ENCODE measurements at regions not wholly inside any gene's neighbourhood (a gene's known extent, or its start where the extent isn't known, plus 50 kb on each side); places are given as distances from the start of the nearest gene placed in this dataset.

GRCh38 chr5:68873198-68873597, 220.6 kb upstream of the SLC30A5 start (continued):
- TF ChIP-seq ZNF197 (CRISPR knock-in tag; IDR thresholded peaks at IDR 0.05; ENCODE audit: low read depth), result no peak

DNA sequence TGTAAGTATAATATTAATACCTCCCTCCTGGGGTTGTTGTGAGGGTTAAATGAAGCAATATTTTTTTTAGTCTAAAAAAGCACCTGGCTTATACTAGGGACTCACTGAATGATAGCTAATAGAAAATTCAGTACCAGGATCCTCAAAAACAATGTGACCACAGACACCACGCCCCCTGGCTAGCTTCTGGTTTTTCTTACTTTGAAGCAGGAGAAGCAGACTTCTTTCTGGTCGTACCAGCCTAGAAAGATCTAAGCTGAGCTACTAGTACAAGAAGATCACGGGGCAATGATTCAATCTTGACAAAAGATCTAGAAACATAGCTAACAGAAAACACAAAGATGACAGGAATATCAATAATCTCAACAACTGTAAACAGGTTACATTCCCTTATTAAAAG, 218.5 kb upstream of the SLC30A5 start:
- ATAC-seq, result no peak
- intact Hi-C loops (cut with micrococcal nuclease), result no loop called here
- no peaks in the 10 kb centered on the region for H3K4me1 ChIP-seq (replicated peaks in 1 of 2; ENCODE audit: control insufficient read depth in 2 of 2, insufficient read depth in 2 of 2, low read length in 2 of 2)
- ChIA-PET POLR2A (no interaction called here), CTCF (ENCODE audit: low intra/inter-chr PET ratio) (no interaction called here)
- H2AFZ ChIP-seq (ENCODE audit: low read depth, low read length), result no peak overlapping the region
- no peak overlapping the region for H3K27ac ChIP-seq (ENCODE audit: extremely low read depth, low read depth, low read length)
- no peak for FAIRE-seq
- no peaks in the 10 kb centered on the region for H3K36me3 ChIP-seq (ENCODE audit: control insufficient read depth, insufficient read depth, low read length)
- H3K27me3 ChIP-seq (ENCODE audit: control insufficient read depth in 2 of 2, insufficient read depth in 2 of 2, low read length in 2 of 2), result no peaks in the 10 kb centered on the region
- H3K9me3 ChIP-seq (replicated peaks; ENCODE audit: control insufficient read depth, insufficient read depth, low read depth, low read length), result no peaks in the 10 kb centered on the region
- TF ChIP-seq FUS (optimal IDR thresholded peaks at IDR 0.05; ENCODE audit: low read depth, low read length) (no peak), CCAR2 (IDR thresholded peaks at IDR 0.05; ENCODE audit: low read depth, low read length) (no peak), MYC (IDR thresholded peaks at IDR 0.05; ENCODE audit: low read depth, low read length) (no peak), MYC (CRISPR knock-in tag; IDR thresholded peaks at IDR 0.05; ENCODE audit: borderline replicate concordance, low read depth) (no peak), ZNF3 (CRISPR knock-in tag; IDR thresholded peaks at IDR 0.05) (no peak)
- TF ChIP-seq, protein P1, sequence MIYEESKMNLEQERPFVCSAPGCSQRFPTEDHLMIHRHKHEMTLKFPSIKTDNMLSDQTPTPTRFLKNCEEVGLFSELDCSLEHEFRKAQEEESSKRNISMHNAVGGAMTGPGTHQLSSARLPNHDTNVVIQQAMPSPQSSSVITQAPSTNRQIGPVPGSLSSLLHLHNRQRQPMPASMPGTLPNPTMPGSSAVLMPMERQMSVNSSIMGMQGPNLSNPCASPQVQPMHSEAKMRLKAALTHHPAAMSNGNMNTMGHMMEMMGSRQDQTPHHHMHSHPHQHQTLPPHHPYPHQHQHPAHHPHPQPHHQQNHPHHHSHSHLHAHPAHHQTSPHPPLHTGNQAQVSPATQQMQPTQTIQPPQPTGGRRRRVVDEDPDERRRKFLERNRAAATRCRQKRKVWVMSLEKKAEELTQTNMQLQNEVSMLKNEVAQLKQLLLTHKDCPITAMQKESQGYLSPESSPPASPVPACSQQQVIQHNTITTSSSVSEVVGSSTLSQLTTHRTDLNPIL (CRISPR knock-in tag; IDR thresholded peaks at IDR 0.05), result no peak
- H3K9me1 ChIP-seq (ENCODE audit: control insufficient read depth, insufficient read depth, low read length), result no peaks in the 10 kb centered on the region
- no peak for DNase-seq (ENCODE audit: extremely low read depth in 1 of 4, low spot score in 3 of 4)
- no peak overlapping the region for H3K4me2 ChIP-seq (ENCODE audit: insufficient read depth, low read length)
- no TSS peak for BruUV-seq (replicated peaks)
- WGBS (ENCODE audit: insufficient coverage, low coverage, missing lambda C conversion rate), result 0% methylated on average over 3 of the region's 3 CpGs
- H3K4me3 ChIP-seq, result no peak overlapping the region
- no peak overlapping the region for H3K9ac ChIP-seq (ENCODE audit: insufficient read depth in 1 of 2, low read depth in 2 of 2, low read length in 2 of 2)
- in situ Hi-C loops (cut with MboI), result no loop called here
- no peaks in the 10 kb centered on the region for H4K20me1 ChIP-seq (replicated peaks; ENCODE audit: control insufficient read depth, insufficient read depth, low read length)
- H3K79me2 ChIP-seq (ENCODE audit: control insufficient read depth, insufficient read depth, low read length), result no peaks in the 10 kb centered on the region

Data from K562 (cell line).